ENCODE measurements at regions not wholly inside any gene's neighbourhood (a gene's known extent, or its start where the extent isn't known, plus 50 kb on each side); places are given as distances from the start of the nearest gene placed in this dataset.
A peak's percentile ranks its signal among the peaks of the same experiment; 100 is the strongest.

GRCh38 chr11:10931761-10932670 lies 74.2 kb upstream of the ZBED5 start:
- no TSS peak for BruUV-seq (replicated peaks)
- FAIRE-seq, result no peak
- intact Hi-C loops (cut with micrococcal nuclease), result loop anchor here (1.0 to 5.0 kb wide), 7 partner anchors 19 to 910 kb away; partner anchors contain the start of genes USP47 and ZBED5

More at GRCh38 chr11:10931761-10932670, 74.2 kb upstream of the ZBED5 start:
- ChIA-PET CTCF (interaction anchor here (0.7 to 2.8 kb wide), 14 partner anchors 11 to 867 kb away, joined by 3 to 22 read pairs (median 6); partner anchors contain the start of gene ZBED5), POLR2A (interaction anchor here (0.7 to 2.4 kb wide), 7 partner anchors 9 to 1445 kb away, joined by 3 to 37 read pairs (median 5); partner anchors contain the start of genes EIF4G2 and ZBED5)
- no peaks in the 10 kb centered on the region for H4K20me1 ChIP-seq (replicated peaks; ENCODE audit: control insufficient read depth, extremely low read depth, insufficient read depth, low read length)
- H3K9ac ChIP-seq (replicated peaks; ENCODE audit: extremely low read depth, insufficient read depth, low read length), result peak overlapping the region; percentile 71
- H3K9me3 ChIP-seq (replicated peaks; ENCODE audit: control insufficient read depth, insufficient read depth, low read length), result no peaks in the 10 kb centered on the region
- H3K36me3 ChIP-seq (ENCODE audit: control insufficient read depth in 2 of 2, extremely low read depth in 1 of 2, insufficient read depth in 2 of 2, low read length in 2 of 2), result no peaks in the 10 kb centered on the region
- H3K4me1 ChIP-seq (ENCODE audit: control insufficient read depth, extremely low read depth, insufficient read depth, low read length), result peaks cover 12% of the 10 kb centered on the region
- H3K27me3 ChIP-seq (ENCODE audit: control insufficient read depth in 2 of 2, insufficient read depth in 2 of 2, low read length in 2 of 2), result peaks cover 0 to 6% of the 10 kb centered on the region in 2 experiments
- DNase-seq (ENCODE audit: low read depth, low spot score), result no peak
- peak overlapping the region; percentile 36 to 78 (median 66) for H3K4me3 ChIP-seq (replicated peaks in 1 of 3; ENCODE audit: insufficient read depth in 1 of 3, low read depth in 1 of 3, low read length in 3 of 3)
- H3K79me2 ChIP-seq (ENCODE audit: control insufficient read depth, insufficient read depth, low read length), result no peaks in the 10 kb centered on the region
- peak overlapping the region; percentile 72 for H3K4me2 ChIP-seq (ENCODE audit: insufficient read depth, low read length)
- dilution Hi-C loops (cut with MboI; ENCODE audit: extremely low pct_ligation_motif_present, low sequenced_read_pairs), result no loop called here
- H3K9me1 ChIP-seq (replicated peaks; ENCODE audit: control insufficient read depth, extremely low read depth, insufficient read depth, low read length), result no peaks in the 10 kb centered on the region
- TF ChIP-seq POLR2A (IDR thresholded peaks at IDR 0.05; ENCODE audit: low read depth, low read length), result peak; percentile 54
- no peak for TF ChIP-seq POLR2AphosphoS5 (IDR thresholded peaks at IDR 0.05; ENCODE audit: insufficient read depth, low read depth, low read length)
- TF ChIP-seq, protein P1, sequence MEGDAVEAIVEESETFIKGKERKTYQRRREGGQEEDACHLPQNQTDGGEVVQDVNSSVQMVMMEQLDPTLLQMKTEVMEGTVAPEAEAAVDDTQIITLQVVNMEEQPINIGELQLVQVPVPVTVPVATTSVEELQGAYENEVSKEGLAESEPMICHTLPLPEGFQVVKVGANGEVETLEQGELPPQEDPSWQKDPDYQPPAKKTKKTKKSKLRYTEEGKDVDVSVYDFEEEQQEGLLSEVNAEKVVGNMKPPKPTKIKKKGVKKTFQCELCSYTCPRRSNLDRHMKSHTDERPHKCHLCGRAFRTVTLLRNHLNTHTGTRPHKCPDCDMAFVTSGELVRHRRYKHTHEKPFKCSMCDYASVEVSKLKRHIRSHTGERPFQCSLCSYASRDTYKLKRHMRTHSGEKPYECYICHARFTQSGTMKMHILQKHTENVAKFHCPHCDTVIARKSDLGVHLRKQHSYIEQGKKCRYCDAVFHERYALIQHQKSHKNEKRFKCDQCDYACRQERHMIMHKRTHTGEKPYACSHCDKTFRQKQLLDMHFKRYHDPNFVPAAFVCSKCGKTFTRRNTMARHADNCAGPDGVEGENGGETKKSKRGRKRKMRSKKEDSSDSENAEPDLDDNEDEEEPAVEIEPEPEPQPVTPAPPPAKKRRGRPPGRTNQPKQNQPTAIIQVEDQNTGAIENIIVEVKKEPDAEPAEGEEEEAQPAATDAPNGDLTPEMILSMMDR (IDR thresholded peaks at IDR 0.05; ENCODE audit: extremely low read depth in 1 of 2, insufficient read depth in 1 of 2, low read depth in 1 of 2, low read length in 2 of 2), result no peak
- no peak for TF ChIP-seq MYC (IDR thresholded peaks at IDR 0.05; ENCODE audit: low read depth, low read length)
- peak overlapping the region; percentile 35 for H3K27ac ChIP-seq (ENCODE audit: insufficient read depth, low read depth, low read length)
- H2AFZ ChIP-seq (ENCODE audit: low read depth, low read length), result peak overlapping the region; percentile 94
